K562 (cell line): ENCODE measurements at regions not wholly inside any gene's neighbourhood (a gene's known extent, or its start where the extent isn't known, plus 50 kb on each side); places are given as distances from the start of the nearest gene placed in this dataset.

Source experiments
- ATAC-seq: fragments of 200-7000 bp; cut with Tn5 transposase; 3 replicates; pipeline ENCODE4 v1.9.1; 2020; ENCODE audit warnings: moderate library complexity
- BruUV-seq: library from RNA; stranded (reverse); fragments of 400-500 nt; replicated peaks from 2 replicates; lab custom pipeline; 2021; lab: Mats Ljungman, UMichigan
- CTCF ChIA-PET: fragments of 300-600 bp; formaldehyde crosslinking; extraction: SDS; loops from one replicate; lab custom pipeline; 2021; ENCODE audit warnings: low intra/inter-chr PET ratio; lab: Yijun Ruan, JAX
- POLR2A ChIA-PET: fragments of 300-600, 350-650 bp; sonication (Branson Sonifier 250); formaldehyde crosslinking; extraction: SDS; loops from one replicate; lab custom pipeline; 2021; ENCODE audit warnings: antibody characterized with exemption, inconsistent platforms; lab: Yijun Ruan, JAX
- DNase-seq, 4 experiments: peaks; one replicate each; pipeline versions ENCODE4 v3.0.0 to v3.0.0-alpha.2; 2011 to 2018; ENCODE audit warnings: low spot score in 3 of 4, mixed read lengths in 3 of 4; ENCODE audit errors: extremely low read depth in 1 of 4
- FAIRE-seq: peaks from 2 replicates; lab custom pipeline; 2011; peaks lifted over from hg19 to GRCh38; lab: Jason Lieb, UNC
- H2AFZ ChIP-seq: 2 replicates; pipeline ENCODE4 v1.6.0; 2011; ENCODE audit warnings: low read depth, low read length, control low read depth, inconsistent platforms
- H3K27ac ChIP-seq: fragments of 200-600 bp; 3 replicates; pipeline ENCODE4 v1.8.0; 2011; ENCODE audit warnings: low read depth, mild to moderate bottlenecking, control low read depth, inconsistent platforms, low read length, moderate library complexity, mixed read lengths; ENCODE audit errors: extremely low read depth
- H3K27me3 ChIP-seq, 2 experiments: fragments of 300-600 bp in 1 of 2; 2 replicates in 1 of 2; 3 replicates in 1 of 2; pipeline versions ENCODE4 v1.6.0 to v1.8.0; 2011; ENCODE audit warnings: inconsistent platforms in 2 of 2, low read length in 2 of 2, mild to moderate bottlenecking in 1 of 2, mixed read lengths in 1 of 2, moderate library complexity in 1 of 2; ENCODE audit not compliant: control insufficient read depth in 2 of 2, insufficient read depth in 2 of 2
- H3K36me3 ChIP-seq: fragments of 300-600 bp; 3 replicates; pipeline ENCODE4 v1.8.0; 2011; ENCODE audit warnings: mild to moderate bottlenecking, low read length, inconsistent platforms; ENCODE audit not compliant: control insufficient read depth, insufficient read depth
- H3K4me1 ChIP-seq, 2 experiments: fragments of 200-600 bp in 1 of 2; replicated peaks in 1 of 2; 2 replicates in 1 of 2; 3 replicates in 1 of 2; pipeline versions ENCODE4 v1.5.1 to v1.8.0; 2011; ENCODE audit warnings: inconsistent platforms in 2 of 2, low read length in 2 of 2, mild to moderate bottlenecking in 1 of 2, mixed read lengths in 1 of 2, moderate library complexity in 1 of 2; ENCODE audit not compliant: control insufficient read depth in 2 of 2, insufficient read depth in 2 of 2
- H3K4me2 ChIP-seq: 2 replicates; pipeline ENCODE4 v1.6.1; 2011; ENCODE audit warnings: low read length, control low read depth, inconsistent platforms, mixed read lengths; ENCODE audit not compliant: insufficient read depth
- H3K4me3 ChIP-seq: fragments of 200-600 bp; sonication (generic), shearing (Covaris generic); 2 replicates; pipeline ENCODE4 v1.5.1; 2016; ENCODE audit warnings: control low read depth, inconsistent platforms
- H3K79me2 ChIP-seq: fragments of 200-600 bp; 3 replicates; pipeline ENCODE4 v1.8.0; 2011; ENCODE audit warnings: low read length, inconsistent platforms; ENCODE audit not compliant: control insufficient read depth, insufficient read depth
- H3K9ac ChIP-seq, 2 experiments: 2 replicates each; pipeline versions ENCODE4 v1.6.0 to v1.6.1; 2011; ENCODE audit warnings: low read depth in 2 of 2, low read length in 2 of 2, control low read depth in 1 of 2, inconsistent platforms in 1 of 2, mild to moderate bottlenecking in 1 of 2, mixed read lengths in 1 of 2; ENCODE audit not compliant: insufficient read depth in 1 of 2
- H3K9me1 ChIP-seq: one replicate; pipeline ENCODE4 v1.6.0; 2011; ENCODE audit warnings: inconsistent platforms, mild to moderate bottlenecking, low read length, moderate library complexity; ENCODE audit not compliant: control insufficient read depth, insufficient read depth
- H3K9me3 ChIP-seq: replicated peaks from 2 replicates; pipeline ENCODE4 v1.5.1; 2011; ENCODE audit warnings: low read depth, low read length, inconsistent platforms; ENCODE audit not compliant: control insufficient read depth, insufficient read depth
- H4K20me1 ChIP-seq: replicated peaks from 2 replicates; pipeline ENCODE4 v1.6.1; 2011; ENCODE audit warnings: low read length, inconsistent platforms, mixed read lengths; ENCODE audit not compliant: control insufficient read depth, insufficient read depth
- AFF1 ChIP-seq, 2 experiments: fragments of 450-650 bp; IDR thresholded peaks; 2 replicates each; pipeline ENCODE4 v1.6.1; 2018; ENCODE audit warnings: mild to moderate bottlenecking in 2 of 2, low read depth in 1 of 2; ENCODE audit not compliant: partially characterized antibody in 2 of 2
- ATF6 ChIP-seq: sonication (generic); formaldehyde crosslinking; IDR thresholded peaks from 2 replicates; pipeline ENCODE4 v1.4.0; 2020; ENCODE audit warnings: mild to moderate bottlenecking, missing genetic modification reagents
- FOXJ2 ChIP-seq: fragments of 200-800 bp; sonication (Bioruptor generic); IDR thresholded peaks from 2 replicates; pipeline ENCODE4 v1.6.1; 2016; ENCODE audit warnings: missing genetic modification characterization, missing compliant biosample characterization
- FOXM1 ChIP-seq, 2 experiments: fragments of 450-650 bp in 1 of 2; sonication (generic) in 1 of 2; formaldehyde crosslinking in 1 of 2; IDR thresholded peaks; 2 replicates each; pipeline versions ENCODE4 v1.6.1 to v1.9.0; 2017 to 2022; ENCODE audit warnings: low read depth in 2 of 2, mild to moderate bottlenecking in 2 of 2, missing genetic modification reagents in 1 of 2, moderate library complexity in 1 of 2
- MLX ChIP-seq, 2 experiments: fragments of 450-650 bp in 1 of 2; sonication (generic) in 1 of 2; formaldehyde crosslinking; conservative IDR thresholded peaks; 2 replicates each; pipeline versions ENCODE4 v1.4.0 to v1.8.1; 2020 to 2022; ENCODE audit warnings: mild to moderate bottlenecking in 1 of 2, missing genetic modification reagents in 1 of 2
- POLR2G ChIP-seq: fragments of 200-400 bp; formaldehyde crosslinking; IDR thresholded peaks from 2 replicates; pipeline ENCODE4 v1.6.1; 2017; ENCODE audit warnings: low read depth, mild to moderate bottlenecking, antibody characterized with exemption, low read length, moderate library complexity
- SMARCA5 ChIP-seq: fragments of 450-650 bp; IDR thresholded peaks from 2 replicates; pipeline ENCODE4 v1.6.1; 2016
- STAG1 ChIP-seq: sonication (generic); formaldehyde crosslinking; IDR thresholded peaks from 2 replicates; pipeline ENCODE4 v1.5.0; 2020; ENCODE audit warnings: missing genetic modification reagents, borderline replicate concordance
- TAF7 ChIP-seq: fragments of 450-650 bp; IDR thresholded peaks from 2 replicates; pipeline ENCODE4 v1.6.1; 2016; ENCODE audit warnings: missing genetic modification characterization, missing compliant biosample characterization
- YBX1 ChIP-seq: fragments of 450-650 bp; IDR thresholded peaks from 2 replicates; pipeline ENCODE4 v1.7.1; 2016; ENCODE audit warnings: mild to moderate bottlenecking
- ZNF696 ChIP-seq: fragments of 250-450 bp; sonication (Bioruptor Pico); conservative IDR thresholded peaks from 2 replicates; pipeline ENCODE4 v1.4.0; 2020; ENCODE audit warnings: mild to moderate bottlenecking, moderate library complexity
- WGBS: fragments of 100-300 bp; shearing (Covaris generic); methylation state at CpG from one replicate; pipeline ENCODE4 v1.1.6; 2016; ENCODE audit warnings: low coverage, mixed read lengths; ENCODE audit not compliant: insufficient coverage; ENCODE audit errors: missing lambda C conversion rate; 5-methylcytosine and 5-hydroxymethylcytosine counted together
- in situ Hi-C: fragments of 300-500 bp; cut with MboI; formaldehyde crosslinking; loops from 4 replicates; pipeline ENCODE4 v1.15.0; 2018; ENCODE audit warnings: inconsistent platforms, mixed read lengths
- intact Hi-C: fragments of 100-400 bp; cut with micrococcal nuclease; formaldehyde crosslinking; loops from 2 replicates; pipeline ENCODE4 v1.14.2; 2022
- TF ChIP-seq, protein P1 (sequence below): fragments of 250-450 bp; sonication (Bioruptor Pico); IDR thresholded peaks from 2 replicates; pipeline ENCODE4 v1.6.1; 2021; ENCODE audit warnings: mild to moderate bottlenecking
- TF ChIP-seq, protein P2 (sequence below): fragments of 250-450 bp; sonication (Bioruptor Pico); IDR thresholded peaks from 2 replicates; pipeline ENCODE4 v1.4.0; 2020

- BruUV-seq, result no TSS peak
- no peaks in the 10 kb centered on the region for H3K27me3 ChIP-seq
- DNase-seq, result no peak
- no peak for FAIRE-seq
- no peaks in the 10 kb centered on the region for H4K20me1 ChIP-seq
- H3K4me2 ChIP-seq, result no peak overlapping the region
- no peaks in the 10 kb centered on the region for H3K9me3 ChIP-seq
- no peaks in the 10 kb centered on the region for H3K36me3 ChIP-seq
- H3K9ac ChIP-seq, result no peak overlapping the region
- no peak for ATAC-seq
- H3K4me3 ChIP-seq, result no peak overlapping the region
- WGBS, result 0% methylated on average over 2 of the region's 2 CpGs
- H2AFZ ChIP-seq, result no peak overlapping the region
- H3K4me1 ChIP-seq, result no peaks in the 10 kb centered on the region
- H3K79me2 ChIP-seq, result no peaks in the 10 kb centered on the region
- no peak for TF ChIP-seq POLR2G
- no peak for TF ChIP-seq ZNF696 (CRISPR knock-in tag)
- no peak for TF ChIP-seq YBX1
- TF ChIP-seq STAG1 (CRISPR knock-in tag), result no peak
- no peak for TF ChIP-seq FOXJ2
- TF ChIP-seq ATF6 (CRISPR knock-in tag), result no peak
- no peak for TF ChIP-seq AFF1 (IDR thresholded peaks at IDR 0.05; ENCODE audit: low read depth in 1 of 2, partially characterized antibody in 2 of 2)
- TF ChIP-seq, protein P1, sequence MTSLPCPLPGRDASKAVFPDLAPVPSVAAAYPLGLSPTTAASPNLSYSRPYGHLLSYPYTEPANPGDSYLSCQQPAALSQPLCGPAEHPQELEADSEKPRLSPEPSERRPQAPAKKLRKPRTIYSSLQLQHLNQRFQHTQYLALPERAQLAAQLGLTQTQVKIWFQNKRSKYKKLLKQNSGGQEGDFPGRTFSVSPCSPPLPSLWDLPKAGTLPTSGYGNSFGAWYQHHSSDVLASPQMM (CRISPR knock-in tag), result no peak
- no peak for TF ChIP-seq FOXM1 (IDR thresholded peaks at IDR 0.05; ENCODE audit: low read depth)
- no peak for TF ChIP-seq FOXM1 (CRISPR knock-in tag; IDR thresholded peaks at IDR 0.05; ENCODE audit: low read depth)
- no peak for TF ChIP-seq SMARCA5
- TF ChIP-seq, protein P2, sequence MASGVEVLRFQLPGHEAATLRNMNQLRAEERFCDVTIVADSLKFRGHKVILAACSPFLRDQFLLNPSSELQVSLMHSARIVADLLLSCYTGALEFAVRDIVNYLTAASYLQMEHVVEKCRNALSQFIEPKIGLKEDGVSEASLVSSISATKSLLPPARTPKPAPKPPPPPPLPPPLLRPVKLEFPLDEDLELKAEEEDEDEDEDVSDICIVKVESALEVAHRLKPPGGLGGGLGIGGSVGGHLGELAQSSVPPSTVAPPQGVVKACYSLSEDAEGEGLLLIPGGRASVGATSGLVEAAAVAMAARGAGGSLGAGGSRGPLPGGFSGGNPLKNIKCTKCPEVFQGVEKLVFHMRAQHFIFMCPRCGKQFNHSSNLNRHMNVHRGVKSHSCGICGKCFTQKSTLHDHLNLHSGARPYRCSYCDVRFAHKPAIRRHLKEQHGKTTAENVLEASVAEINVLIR, result no peak
- no peak for TF ChIP-seq MLX (CRISPR knock-in tag; conservative IDR thresholded peaks at IDR 0.05)
- TF ChIP-seq TAF7 (tag), result no peak
- in situ Hi-C loops (no loop called here), intact Hi-C loops (no loop called here)
- H3K9me1 ChIP-seq, result no peaks in the 10 kb centered on the region
- no peak overlapping the region for H3K27ac ChIP-seq
- POLR2A ChIA-PET, result no interaction called here
- CTCF ChIA-PET, result no interaction called here
Measured at GRCh38 chr12:102616692-102617091, 136.3 kb upstream of the IGF1 start.
